ENCODE measurements at regions not wholly inside any gene's neighbourhood (a gene's known extent, or its start where the extent isn't known, plus 50 kb on each side); places are given as distances from the start of the nearest gene placed in this dataset.
"Not testable (repeated sequence)": the region's sequence is repeated elsewhere in the genome, so short reads cannot be mapped to it uniquely, and the experiment has no call there.

GRCh38 chr20:26277339-26277738, 580.7 kb upstream of the ZNF337 start:
- WGBS, 2 experiments (ENCODE audit: insufficient coverage in 2 of 2), result 95 to 97% methylated on average over 18 to 20 of the region's 21 CpGs
- H3K36me3 ChIP-seq (ENCODE audit: control insufficient read depth, insufficient read depth, low read length), result no peaks in the 10 kb centered on the region
- H3K9me3 ChIP-seq (ENCODE audit: control insufficient read depth, low read length), result no peaks in the 10 kb centered on the region
- H3K4me1 ChIP-seq (ENCODE audit: control insufficient read depth, insufficient read depth, low read length, poor library complexity, severe bottlenecking), result no peaks in the 10 kb centered on the region
- H3K4me3 ChIP-seq (ENCODE audit: extremely low read depth, insufficient read depth, low read length, poor library complexity, severe bottlenecking), result no peak overlapping the region
- H3K27ac ChIP-seq (ENCODE audit: low read depth, low read length, severe bottlenecking), result no peak overlapping the region

- 86 to 88% methylated on average over 24 to 27 of the region's 29 CpGs for WGBS, 2 experiments (ENCODE audit: insufficient coverage in 2 of 2)
- no peak overlapping the region for H3K27ac ChIP-seq (ENCODE audit: low read depth, low read length, severe bottlenecking)
- no peaks in the 10 kb centered on the region for H3K4me1 ChIP-seq (ENCODE audit: control insufficient read depth, insufficient read depth, low read length, poor library complexity, severe bottlenecking)
- no peaks in the 10 kb centered on the region for H3K9me3 ChIP-seq (ENCODE audit: control insufficient read depth, low read length)
- H3K36me3 ChIP-seq (ENCODE audit: control insufficient read depth, insufficient read depth, low read length), result no peaks in the 10 kb centered on the region
- no peak overlapping the region for H3K4me3 ChIP-seq (ENCODE audit: extremely low read depth, insufficient read depth, low read length, poor library complexity, severe bottlenecking)
Observed at GRCh38 chr20:26276554-26277210, 580.0 kb upstream of the ZNF337 start.

GRCh38 chr20:26268762-26269161, 572.1 kb upstream of the ZNF337 start:
- WGBS, 2 experiments (ENCODE audit: insufficient coverage in 2 of 2), result 82% methylated on average over 2 of the region's 3 CpGs; no CpG with 5 or more reads in 1 of the 2 experiments
- not testable (repeated sequence) for H3K4me3 ChIP-seq (ENCODE audit: extremely low read depth, insufficient read depth, low read length, poor library complexity, severe bottlenecking); H3K4me1 ChIP-seq (ENCODE audit: control insufficient read depth, insufficient read depth, low read length, poor library complexity, severe bottlenecking); H3K9me3 ChIP-seq (ENCODE audit: control insufficient read depth, low read length); H3K27ac ChIP-seq (ENCODE audit: low read depth, low read length, severe bottlenecking); H3K36me3 ChIP-seq (ENCODE audit: control insufficient read depth, insufficient read depth, low read length)

GRCh38 chr20:26260925-26261324, 564.3 kb upstream of the ZNF337 start:
- 60% methylated on average over 1 of the region's 2 CpGs; no CpG with 5 or more reads in 1 of the 2 experiments for WGBS, 2 experiments (ENCODE audit: insufficient coverage in 2 of 2)
- not testable (repeated sequence) for H3K4me3 ChIP-seq (ENCODE audit: extremely low read depth, insufficient read depth, low read length, poor library complexity, severe bottlenecking); H3K36me3 ChIP-seq (ENCODE audit: control insufficient read depth, insufficient read depth, low read length); H3K4me1 ChIP-seq (ENCODE audit: control insufficient read depth, insufficient read depth, low read length, poor library complexity, severe bottlenecking); H3K9me3 ChIP-seq (ENCODE audit: control insufficient read depth, low read length); H3K27ac ChIP-seq (ENCODE audit: low read depth, low read length, severe bottlenecking)

- H3K4me1 ChIP-seq (ENCODE audit: control insufficient read depth, insufficient read depth, low read length, poor library complexity, severe bottlenecking); H3K27ac ChIP-seq (ENCODE audit: low read depth, low read length, severe bottlenecking); H3K36me3 ChIP-seq (ENCODE audit: control insufficient read depth, insufficient read depth, low read length); H3K9me3 ChIP-seq (ENCODE audit: control insufficient read depth, low read length); H3K4me3 ChIP-seq (ENCODE audit: extremely low read depth, insufficient read depth, low read length, poor library complexity, severe bottlenecking): not testable (repeated sequence)
- WGBS, 2 experiments (ENCODE audit: insufficient coverage in 2 of 2), result 90 to 100% methylated on average over 1 to 4 of the region's 8 CpGs
Observed at GRCh38 chr20:26252311-26252975, 555.8 kb upstream of the ZNF337 start.

GRCh38 chr20:26251376-26251775, 554.7 kb upstream of the ZNF337 start:
- not testable (repeated sequence) for H3K9me3 ChIP-seq (ENCODE audit: control insufficient read depth, low read length); H3K4me3 ChIP-seq (ENCODE audit: extremely low read depth, insufficient read depth, low read length, poor library complexity, severe bottlenecking); H3K4me1 ChIP-seq (ENCODE audit: control insufficient read depth, insufficient read depth, low read length, poor library complexity, severe bottlenecking); H3K27ac ChIP-seq (ENCODE audit: low read depth, low read length, severe bottlenecking); H3K36me3 ChIP-seq (ENCODE audit: control insufficient read depth, insufficient read depth, low read length)
- WGBS, 2 experiments (ENCODE audit: insufficient coverage in 2 of 2), result 91 to 93% methylated on average over 20 to 24 of the region's 29 CpGs

- H3K36me3 ChIP-seq (ENCODE audit: control insufficient read depth, insufficient read depth, low read length); H3K27ac ChIP-seq (ENCODE audit: low read depth, low read length, severe bottlenecking); H3K4me1 ChIP-seq (ENCODE audit: control insufficient read depth, insufficient read depth, low read length, poor library complexity, severe bottlenecking); H3K4me3 ChIP-seq (ENCODE audit: extremely low read depth, insufficient read depth, low read length, poor library complexity, severe bottlenecking); H3K9me3 ChIP-seq (ENCODE audit: control insufficient read depth, low read length): not testable (repeated sequence)
- 92% methylated on average over 21 to 24 of the region's 26 CpGs for WGBS, 2 experiments (ENCODE audit: insufficient coverage in 2 of 2)
Observed at GRCh38 chr20:26250249-26251114, 553.8 kb upstream of the ZNF337 start.

GRCh38 chr20:26243731-26244130, 547.1 kb upstream of the ZNF337 start:
- no peaks in the 10 kb centered on the region for H3K9me3 ChIP-seq (ENCODE audit: control insufficient read depth, low read length)
- WGBS, 2 experiments (ENCODE audit: insufficient coverage in 2 of 2), result 88 to 97% methylated on average over 4 of the region's 4 CpGs
- H3K27ac ChIP-seq (ENCODE audit: low read depth, low read length, severe bottlenecking), result no peak overlapping the region
- H3K36me3 ChIP-seq (ENCODE audit: control insufficient read depth, insufficient read depth, low read length), result no peaks in the 10 kb centered on the region
- no peak overlapping the region for H3K4me3 ChIP-seq (ENCODE audit: extremely low read depth, insufficient read depth, low read length, poor library complexity, severe bottlenecking)
- no peaks in the 10 kb centered on the region for H3K4me1 ChIP-seq (ENCODE audit: control insufficient read depth, insufficient read depth, low read length, poor library complexity, severe bottlenecking)

GRCh38 chr20:26220609-26221008, 524.0 kb upstream of the ZNF337 start:
- not testable (repeated sequence) for H3K4me3 ChIP-seq (ENCODE audit: extremely low read depth, insufficient read depth, low read length, poor library complexity, severe bottlenecking); H3K4me1 ChIP-seq (ENCODE audit: control insufficient read depth, insufficient read depth, low read length, poor library complexity, severe bottlenecking); H3K36me3 ChIP-seq (ENCODE audit: control insufficient read depth, insufficient read depth, low read length); H3K9me3 ChIP-seq (ENCODE audit: control insufficient read depth, low read length); H3K27ac ChIP-seq (ENCODE audit: low read depth, low read length, severe bottlenecking)
- WGBS, 2 experiments (ENCODE audit: insufficient coverage in 2 of 2), result no CpG with 5 or more reads among the region's 1 CpG

- not testable (repeated sequence) for H3K27ac ChIP-seq (ENCODE audit: low read depth, low read length, severe bottlenecking); H3K4me3 ChIP-seq (ENCODE audit: extremely low read depth, insufficient read depth, low read length, poor library complexity, severe bottlenecking); H3K36me3 ChIP-seq (ENCODE audit: control insufficient read depth, insufficient read depth, low read length); H3K9me3 ChIP-seq (ENCODE audit: control insufficient read depth, low read length); H3K4me1 ChIP-seq (ENCODE audit: control insufficient read depth, insufficient read depth, low read length, poor library complexity, severe bottlenecking)
- WGBS, 2 experiments (ENCODE audit: insufficient coverage in 2 of 2), result 64 to 78% methylated on average over 1 of the region's 3 CpGs
Observed at GRCh38 chr20:26219546-26219945, 522.9 kb upstream of the ZNF337 start.

All from mesodermal cell (in vitro differentiated cells).